ENCODE measurements at regions not wholly inside any gene's neighbourhood (a gene's known extent, or its start where the extent isn't known, plus 50 kb on each side); places are given as distances from the start of the nearest gene placed in this dataset.

DNA sequence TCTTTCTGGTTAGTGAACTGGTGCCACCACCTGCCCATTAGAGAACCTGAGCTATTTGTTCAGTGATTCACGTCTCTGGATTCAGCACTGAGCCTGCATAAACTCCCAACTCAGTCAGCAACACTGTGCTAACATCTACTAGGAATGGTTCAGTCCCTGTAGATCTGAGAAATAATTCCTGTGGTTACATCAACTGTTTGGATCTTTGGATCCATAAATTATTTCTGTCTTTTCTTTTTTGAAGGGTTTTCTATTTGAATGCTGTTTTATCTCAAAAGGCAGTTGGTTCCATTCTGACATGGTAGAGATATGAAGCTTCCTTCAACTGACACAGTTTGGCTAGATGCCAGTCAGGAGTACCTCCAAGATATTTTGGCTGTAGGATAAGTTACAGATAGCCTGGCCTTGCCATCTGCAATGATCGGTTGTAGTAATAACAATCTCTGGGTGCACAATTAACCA is 125.9 kb downstream of the TRMT11 start (continued):
- TF ChIP-seq, protein P1, sequence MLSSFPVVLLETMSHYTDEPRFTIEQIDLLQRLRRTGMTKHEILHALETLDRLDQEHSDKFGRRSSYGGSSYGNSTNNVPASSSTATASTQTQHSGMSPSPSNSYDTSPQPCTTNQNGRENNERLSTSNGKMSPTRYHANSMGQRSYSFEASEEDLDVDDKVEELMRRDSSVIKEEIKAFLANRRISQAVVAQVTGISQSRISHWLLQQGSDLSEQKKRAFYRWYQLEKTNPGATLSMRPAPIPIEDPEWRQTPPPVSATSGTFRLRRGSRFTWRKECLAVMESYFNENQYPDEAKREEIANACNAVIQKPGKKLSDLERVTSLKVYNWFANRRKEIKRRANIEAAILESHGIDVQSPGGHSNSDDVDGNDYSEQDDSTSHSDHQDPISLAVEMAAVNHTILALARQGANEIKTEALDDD (IDR thresholded peaks at IDR 0.05) = peak; percentile 94
- TF ChIP-seq, protein P2, sequence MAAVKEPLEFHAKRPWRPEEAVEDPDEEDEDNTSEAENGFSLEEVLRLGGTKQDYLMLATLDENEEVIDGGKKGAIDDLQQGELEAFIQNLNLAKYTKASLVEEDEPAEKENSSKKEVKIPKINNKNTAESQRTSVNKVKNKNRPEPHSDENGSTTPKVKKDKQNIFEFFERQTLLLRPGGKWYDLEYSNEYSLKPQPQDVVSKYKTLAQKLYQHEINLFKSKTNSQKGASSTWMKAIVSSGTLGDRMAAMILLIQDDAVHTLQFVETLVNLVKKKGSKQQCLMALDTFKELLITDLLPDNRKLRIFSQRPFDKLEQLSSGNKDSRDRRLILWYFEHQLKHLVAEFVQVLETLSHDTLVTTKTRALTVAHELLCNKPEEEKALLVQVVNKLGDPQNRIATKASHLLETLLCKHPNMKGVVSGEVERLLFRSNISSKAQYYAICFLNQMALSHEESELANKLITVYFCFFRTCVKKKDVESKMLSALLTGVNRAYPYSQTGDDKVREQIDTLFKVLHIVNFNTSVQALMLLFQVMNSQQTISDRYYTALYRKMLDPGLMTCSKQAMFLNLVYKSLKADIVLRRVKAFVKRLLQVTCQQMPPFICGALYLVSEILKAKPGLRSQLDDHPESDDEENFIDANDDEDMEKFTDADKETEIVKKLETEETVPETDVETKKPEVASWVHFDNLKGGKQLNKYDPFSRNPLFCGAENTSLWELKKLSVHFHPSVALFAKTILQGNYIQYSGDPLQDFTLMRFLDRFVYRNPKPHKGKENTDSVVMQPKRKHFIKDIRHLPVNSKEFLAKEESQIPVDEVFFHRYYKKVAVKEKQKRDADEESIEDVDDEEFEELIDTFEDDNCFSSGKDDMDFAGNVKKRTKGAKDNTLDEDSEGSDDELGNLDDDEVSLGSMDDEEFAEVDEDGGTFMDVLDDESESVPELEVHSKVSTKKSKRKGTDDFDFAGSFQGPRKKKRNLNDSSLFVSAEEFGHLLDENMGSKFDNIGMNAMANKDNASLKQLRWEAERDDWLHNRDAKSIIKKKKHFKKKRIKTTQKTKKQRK (IDR thresholded peaks at IDR 0.05; ENCODE audit: borderline replicate concordance, low read depth, low read length) = no peak
- TF ChIP-seq, protein P3, sequence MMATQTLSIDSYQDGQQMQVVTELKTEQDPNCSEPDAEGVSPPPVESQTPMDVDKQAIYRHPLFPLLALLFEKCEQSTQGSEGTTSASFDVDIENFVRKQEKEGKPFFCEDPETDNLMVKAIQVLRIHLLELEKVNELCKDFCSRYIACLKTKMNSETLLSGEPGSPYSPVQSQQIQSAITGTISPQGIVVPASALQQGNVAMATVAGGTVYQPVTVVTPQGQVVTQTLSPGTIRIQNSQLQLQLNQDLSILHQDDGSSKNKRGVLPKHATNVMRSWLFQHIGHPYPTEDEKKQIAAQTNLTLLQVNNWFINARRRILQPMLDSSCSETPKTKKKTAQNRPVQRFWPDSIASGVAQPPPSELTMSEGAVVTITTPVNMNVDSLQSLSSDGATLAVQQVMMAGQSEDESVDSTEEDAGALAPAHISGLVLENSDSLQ (IDR thresholded peaks at IDR 0.05) = peak; percentile 94
- TF ChIP-seq PCBP2 (IDR thresholded peaks at IDR 0.05; ENCODE audit: low read depth, low read length, poor library complexity, severe bottlenecking) (no peak), TEAD1 (CRISPR knock-in tag; IDR thresholded peaks at IDR 0.05) (peak in 1 of 2 experiments; percentile 87; a peak in 3 of 4 replicates), ILK (tag; IDR thresholded peaks at IDR 0.05; ENCODE audit: borderline replicate concordance, low read depth) (no peak), ZNF263 (CRISPR knock-in tag; IDR thresholded peaks at IDR 0.05; ENCODE audit: borderline replicate concordance) (no peak), EHMT2 (IDR thresholded peaks at IDR 0.05) (0 out of 2 replicates have a peak, but pooled peaks have one; percentile 21), TCF7 (IDR thresholded peaks at IDR 0.05; ENCODE audit: borderline replicate concordance) (no peak), ELF4 (CRISPR knock-in tag; IDR thresholded peaks at IDR 0.05) (0 out of 2 replicates have a peak, but pooled peaks have one; percentile 65), SIX5 (IDR thresholded peaks at IDR 0.05; ENCODE audit: borderline replicate concordance in 1 of 2, insufficient read depth in 1 of 2, low read depth in 1 of 2, low read length in 2 of 2) (no peak), U2AF2 (optimal IDR thresholded peaks at IDR 0.05; ENCODE audit: low read depth, low read length) (no peak), GTF2E2 (tag; IDR thresholded peaks at IDR 0.05) (no peak), TSC22D4 (tag; IDR thresholded peaks at IDR 0.05) (no peak), ZNF184 (CRISPR knock-in tag; IDR thresholded peaks at IDR 0.05) (no peak), ZNF507 (tag; conservative IDR thresholded peaks at IDR 0.05) (no peak), NFIC (IDR thresholded peaks at IDR 0.05) (peak; percentile 99), CHCHD3 (CRISPR knock-in tag; IDR thresholded peaks at IDR 0.05) (no peak), POLR2H (tag; IDR thresholded peaks at IDR 0.05; ENCODE audit: low read depth) (no peak)
- TF ChIP-seq, protein P4, sequence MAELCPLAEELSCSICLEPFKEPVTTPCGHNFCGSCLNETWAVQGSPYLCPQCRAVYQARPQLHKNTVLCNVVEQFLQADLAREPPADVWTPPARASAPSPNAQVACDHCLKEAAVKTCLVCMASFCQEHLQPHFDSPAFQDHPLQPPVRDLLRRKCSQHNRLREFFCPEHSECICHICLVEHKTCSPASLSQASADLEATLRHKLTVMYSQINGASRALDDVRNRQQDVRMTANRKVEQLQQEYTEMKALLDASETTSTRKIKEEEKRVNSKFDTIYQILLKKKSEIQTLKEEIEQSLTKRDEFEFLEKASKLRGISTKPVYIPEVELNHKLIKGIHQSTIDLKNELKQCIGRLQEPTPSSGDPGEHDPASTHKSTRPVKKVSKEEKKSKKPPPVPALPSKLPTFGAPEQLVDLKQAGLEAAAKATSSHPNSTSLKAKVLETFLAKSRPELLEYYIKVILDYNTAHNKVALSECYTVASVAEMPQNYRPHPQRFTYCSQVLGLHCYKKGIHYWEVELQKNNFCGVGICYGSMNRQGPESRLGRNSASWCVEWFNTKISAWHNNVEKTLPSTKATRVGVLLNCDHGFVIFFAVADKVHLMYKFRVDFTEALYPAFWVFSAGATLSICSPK (IDR thresholded peaks at IDR 0.05; ENCODE audit: borderline replicate concordance) = no peak
- TF ChIP-seq, protein P5, sequence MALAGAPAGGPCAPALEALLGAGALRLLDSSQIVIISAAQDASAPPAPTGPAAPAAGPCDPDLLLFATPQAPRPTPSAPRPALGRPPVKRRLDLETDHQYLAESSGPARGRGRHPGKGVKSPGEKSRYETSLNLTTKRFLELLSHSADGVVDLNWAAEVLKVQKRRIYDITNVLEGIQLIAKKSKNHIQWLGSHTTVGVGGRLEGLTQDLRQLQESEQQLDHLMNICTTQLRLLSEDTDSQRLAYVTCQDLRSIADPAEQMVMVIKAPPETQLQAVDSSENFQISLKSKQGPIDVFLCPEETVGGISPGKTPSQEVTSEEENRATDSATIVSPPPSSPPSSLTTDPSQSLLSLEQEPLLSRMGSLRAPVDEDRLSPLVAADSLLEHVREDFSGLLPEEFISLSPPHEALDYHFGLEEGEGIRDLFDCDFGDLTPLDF (CRISPR knock-in tag; IDR thresholded peaks at IDR 0.05) = no peak
